22Rv1 (cell line): ENCODE measurements at regions not wholly inside any gene's neighbourhood (a gene's known extent, or its start where the extent isn't known, plus 50 kb on each side); places are given as distances from the start of the nearest gene placed in this dataset.

Experiments used
- H3K27ac ChIP-seq: fragments of 450-650 bp; 2 replicates; pipeline ENCODE4 v1.5.1; 2017
- CTCF ChIP-seq: fragments of 450-650 bp; IDR thresholded peaks from 2 replicates; pipeline ENCODE4 v1.5.1; 2017; ENCODE audit warnings: mild to moderate bottlenecking
- ZFX ChIP-seq: fragments of 450-650 bp; IDR thresholded peaks from 2 replicates; pipeline ENCODE4 v1.6.1; 2017; ENCODE audit warnings: antibody characterized with exemption, borderline replicate concordance

- TF ChIP-seq ZFX (no peak), CTCF (no peak)
- H3K27ac ChIP-seq: no peak overlapping the region
Observed at GRCh38 chr6:76788155-76788554, 675.1 kb downstream of the HTR1B start.

DNA sequence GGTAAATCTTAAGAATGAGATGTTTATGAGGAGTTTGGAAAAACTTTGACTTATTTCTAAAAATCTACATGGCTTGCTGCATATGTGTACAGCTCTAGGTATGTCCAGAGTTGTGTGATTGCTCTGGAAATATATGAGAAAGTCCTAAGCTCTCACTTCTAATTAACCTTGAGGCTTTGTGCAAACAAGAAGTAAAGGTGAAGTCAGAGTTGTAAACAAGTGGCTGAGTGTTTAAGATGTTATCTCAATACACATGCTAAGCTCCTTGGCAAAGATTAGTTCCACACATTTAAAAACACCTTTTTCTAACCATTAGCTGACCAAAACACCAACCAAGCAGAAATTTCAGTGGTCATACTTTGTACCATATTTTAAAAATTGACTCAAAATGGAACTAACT lies 684.2 kb downstream of the HTR1B start:
- TF ChIP-seq ZFX (no peak), CTCF (no peak)
- 0 out of 2 replicates have a peak overlapping the region, but pooled peaks have one; percentile 17 for H3K27ac ChIP-seq

DNA sequence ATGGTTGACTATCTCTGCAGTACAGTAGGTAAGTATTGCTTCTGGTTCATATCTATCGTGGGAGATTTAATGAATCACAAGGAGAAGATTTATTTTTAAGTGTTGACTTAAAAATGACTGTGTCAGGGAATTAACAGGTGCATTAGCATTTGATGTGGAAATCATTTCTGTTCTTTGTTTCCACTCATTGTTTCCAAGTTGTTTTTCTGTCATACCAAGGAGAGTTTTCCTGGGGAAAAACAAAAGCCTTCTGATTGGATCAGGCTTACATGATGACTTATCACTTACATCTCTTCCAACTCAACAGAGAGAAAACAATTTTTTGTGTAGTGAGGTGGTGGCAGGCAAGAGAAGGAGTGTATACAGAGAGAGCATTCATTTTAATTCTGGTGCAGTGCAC lies 686.4 kb downstream of the HTR1B start:
- TF ChIP-seq ZFX (no peak), CTCF (no peak)

GRCh38 chr6:76774781-76775384 lies 688.4 kb downstream of the HTR1B start:
- TF ChIP-seq CTCF: no peak
- no peak for TF ChIP-seq ZFX
- no peak overlapping the region for H3K27ac ChIP-seq

More for the DNA sequence above, 686.4 kb downstream of the HTR1B start:
- no peak overlapping the region for H3K27ac ChIP-seq

- no peak overlapping the region for H3K27ac ChIP-seq
- TF ChIP-seq ZFX: no peak
- no peak for TF ChIP-seq CTCF
Observed at GRCh38 chr6:76772951-76773350, 690.3 kb downstream of the HTR1B start.

GRCh38 chr6:76771059-76771634 lies 692.1 kb downstream of the HTR1B start:
- H3K27ac ChIP-seq: no peak overlapping the region
- no peak for TF ChIP-seq CTCF
- TF ChIP-seq ZFX: no peak

GRCh38 chr6:76770281-76770680 lies 693.0 kb downstream of the HTR1B start:
- no peak overlapping the region for H3K27ac ChIP-seq
- TF ChIP-seq ZFX: no peak
- no peak for TF ChIP-seq CTCF
